GM19239 (cell line): ENCODE measurements at regions not wholly inside any gene's neighbourhood (a gene's known extent, or its start where the extent isn't known, plus 50 kb on each side); places are given as distances from the start of the nearest gene placed in this dataset.
"Not testable (repeated sequence)": the region's sequence is repeated elsewhere in the genome, so short reads cannot be mapped to it uniquely, and the experiment has no call there.

Experiments
- DNase-seq: peaks from one replicate; pipeline ENCODE4 v3.0.0; 2011; ENCODE audit warnings: low spot score; ENCODE audit not compliant: insufficient read length
- FAIRE-seq: peaks from 2 replicates; lab custom pipeline; 2011; peaks lifted over from hg19 to GRCh38; lab: Jason Lieb, UNC

DNA sequence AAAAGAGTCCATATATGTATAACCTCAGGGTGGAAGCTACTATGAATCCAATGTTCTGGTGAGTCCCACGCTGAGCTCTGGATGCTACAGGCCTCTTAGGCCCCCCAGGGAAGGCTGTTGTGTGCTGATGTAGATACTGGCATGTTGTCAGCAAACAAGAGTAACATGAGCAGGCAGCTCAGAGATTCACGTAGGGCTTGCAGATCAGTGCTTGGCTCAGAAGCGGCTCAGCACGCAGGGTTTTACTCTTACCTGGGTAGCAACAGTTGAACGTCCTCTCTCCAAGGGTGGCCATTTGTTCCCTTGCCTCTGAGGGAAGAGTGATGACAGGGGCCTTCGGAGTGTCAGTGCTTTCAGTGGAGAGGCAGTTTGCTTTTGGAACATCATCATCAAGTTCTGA is 93.4 kb downstream of the ZFP64 start:
- DNase-seq (no peak), FAIRE-seq (no peak)

GRCh38 chr20:52096117-52096516 is 95.5 kb downstream of the ZFP64 start:
- no peak for FAIRE-seq

GRCh38 chr20:52094693-52095092 is 96.9 kb downstream of the ZFP64 start:
- DNase-seq: no peak
- FAIRE-seq: no peak

More at GRCh38 chr20:52096117-52096516, 95.5 kb downstream of the ZFP64 start:
- DNase-seq: no peak

GRCh38 chr20:52093575-52093974 is 98.0 kb downstream of the ZFP64 start:
- no peak for DNase-seq
- no peak for FAIRE-seq

DNA sequence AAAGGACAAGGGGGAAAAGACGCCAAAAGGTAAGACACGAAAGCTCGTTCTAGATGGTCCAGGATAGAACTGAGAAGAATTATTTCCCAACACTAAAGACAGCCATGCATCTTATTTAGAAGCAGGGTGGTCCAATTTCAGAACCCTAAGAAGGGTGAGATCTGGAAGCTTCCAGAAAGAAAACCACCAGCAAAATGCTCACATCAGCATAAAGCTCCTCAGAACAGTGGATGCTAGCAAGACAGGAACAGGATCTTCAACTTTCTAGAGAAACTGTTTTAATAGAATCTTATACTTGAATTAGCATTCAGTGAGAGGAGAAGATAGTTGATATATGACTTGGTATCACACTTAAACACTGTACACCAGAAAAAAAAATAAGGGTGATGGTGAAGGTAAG is 101.5 kb downstream of the ZFP64 start:
- no peak for DNase-seq
- FAIRE-seq: no peak

- FAIRE-seq (no peak), DNase-seq (no peak)
Observed at GRCh38 chr20:52087471-52087870, 104.1 kb downstream of the ZFP64 start.

DNA sequence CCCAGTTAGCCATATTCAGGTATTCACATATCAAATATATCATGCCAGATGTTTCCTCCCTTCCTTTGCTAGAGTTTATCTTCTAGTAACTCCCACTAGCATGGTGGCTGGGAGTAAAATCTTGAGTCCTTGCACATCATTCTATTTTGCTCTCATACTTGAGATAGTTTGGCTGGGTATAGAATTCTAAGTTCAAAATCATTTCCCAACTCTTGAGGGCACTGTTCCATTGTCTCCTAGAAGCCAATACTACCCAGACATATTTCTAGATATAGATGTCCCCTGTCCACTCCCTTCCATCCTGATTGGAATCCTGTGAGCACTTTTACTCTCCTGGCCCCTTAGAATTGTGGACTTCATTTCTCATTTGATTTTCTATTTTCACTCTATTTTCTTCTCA is 104.7 kb downstream of the ZFP64 start:
- no peak for FAIRE-seq
- DNase-seq: no peak

- no peak for FAIRE-seq
Observed at GRCh38 chr20:52084727-52085126, 106.9 kb downstream of the ZFP64 start.

DNA sequence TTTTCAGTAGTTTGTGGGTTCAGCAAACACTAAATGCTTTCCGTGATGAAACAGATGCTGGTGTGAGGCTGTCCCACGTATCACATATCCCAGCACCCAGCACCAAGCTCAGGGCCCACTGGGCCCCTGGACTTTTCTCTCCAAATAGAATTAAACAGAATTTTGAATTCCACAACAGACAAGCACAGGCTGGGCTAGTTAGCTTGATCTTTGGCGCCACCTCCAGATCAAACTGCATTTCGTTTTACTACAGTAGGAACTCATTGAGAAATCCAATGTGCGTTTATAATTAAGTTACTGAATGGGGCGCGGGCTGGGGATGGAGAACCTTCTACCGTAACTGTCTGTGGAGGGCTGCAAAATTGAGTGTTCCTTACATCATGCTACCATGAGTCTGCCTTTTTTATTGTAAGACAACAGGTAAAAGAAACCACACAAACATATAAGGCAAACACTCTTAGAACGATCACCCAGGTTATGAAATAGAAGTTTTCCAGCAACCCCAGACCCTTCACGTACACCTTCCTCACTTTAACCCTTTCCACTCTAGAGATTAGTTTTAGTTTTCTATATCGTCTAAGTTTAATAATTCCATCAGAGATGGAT is 107.8 kb downstream of the ZFP64 start:
- DNase-seq (no peak), FAIRE-seq (no peak)

More at GRCh38 chr20:52084727-52085126, 106.9 kb downstream of the ZFP64 start:
- DNase-seq: no peak

- DNase-seq (no peak), FAIRE-seq (no peak)
Observed at GRCh38 chr20:52082612-52083011, 109.0 kb downstream of the ZFP64 start.

DNA sequence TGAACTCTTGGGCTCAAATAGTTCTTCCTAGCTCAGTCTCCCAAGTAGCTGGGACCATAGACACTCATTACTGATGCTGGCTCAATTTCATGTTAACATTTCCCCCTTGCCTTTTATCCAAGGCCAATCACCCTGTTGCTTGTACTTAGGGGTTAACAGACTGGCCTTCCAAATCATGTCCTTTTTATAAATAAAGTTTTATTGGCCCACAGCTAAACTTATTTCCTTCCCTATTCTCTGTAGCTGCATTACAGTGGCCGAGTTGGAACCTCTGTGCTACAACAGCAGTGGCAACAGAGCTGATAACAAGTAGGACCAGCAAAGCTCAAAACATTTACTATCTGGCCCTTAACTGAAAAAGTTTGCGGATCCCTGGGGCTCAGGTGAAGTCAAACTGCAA is 109.8 kb downstream of the ZFP64 start:
- DNase-seq (no peak), FAIRE-seq (no peak)

- FAIRE-seq: no peak
- no peak for DNase-seq
Observed at GRCh38 chr20:52081066-52081465, 110.5 kb downstream of the ZFP64 start.

DNA sequence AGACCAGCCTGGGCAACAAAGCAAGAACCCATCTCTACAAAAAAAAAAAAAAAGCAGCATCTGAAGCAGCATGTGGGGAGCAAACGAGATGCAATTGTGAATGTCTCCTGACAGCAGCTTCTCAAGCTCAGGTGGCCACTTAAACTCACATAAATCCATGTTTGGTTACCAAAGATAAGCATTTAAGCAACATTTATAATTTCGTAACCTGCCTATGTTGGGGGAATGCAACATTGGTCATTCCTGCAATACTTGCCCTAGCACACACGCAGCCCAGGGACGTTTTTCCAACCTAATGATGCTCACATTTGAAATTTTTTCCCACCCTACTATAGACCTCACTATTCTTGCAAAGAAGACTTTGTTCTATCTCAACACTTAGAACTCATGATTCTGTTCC is 113.3 kb downstream of the ZFP64 start:
- no peak for FAIRE-seq

DNA sequence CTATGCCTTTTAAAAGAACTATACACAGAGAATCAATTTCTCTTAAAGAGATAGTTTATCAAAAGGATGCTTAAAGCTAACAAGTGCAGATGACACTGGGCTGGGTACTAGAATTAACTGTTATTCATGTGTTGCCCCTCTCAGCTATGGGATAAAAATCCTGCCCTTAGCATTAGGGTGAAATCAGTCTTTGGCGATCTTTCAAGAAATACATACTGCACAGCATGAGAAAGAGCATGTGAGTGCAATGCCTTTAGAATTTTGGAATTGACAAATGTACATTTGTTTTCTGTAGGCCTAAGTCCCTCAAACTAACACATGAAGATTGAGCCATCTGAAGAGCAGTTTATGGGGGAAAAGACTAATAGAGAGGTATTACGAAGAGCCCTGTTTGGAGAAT is 115.4 kb downstream of the ZFP64 start:
- FAIRE-seq (no peak), DNase-seq (no peak)

More for the DNA sequence above, 113.3 kb downstream of the ZFP64 start:
- no peak for DNase-seq

- no peak for FAIRE-seq
- DNase-seq: no peak
Observed at GRCh38 chr20:52075400-52075799, 116.2 kb downstream of the ZFP64 start.

DNA sequence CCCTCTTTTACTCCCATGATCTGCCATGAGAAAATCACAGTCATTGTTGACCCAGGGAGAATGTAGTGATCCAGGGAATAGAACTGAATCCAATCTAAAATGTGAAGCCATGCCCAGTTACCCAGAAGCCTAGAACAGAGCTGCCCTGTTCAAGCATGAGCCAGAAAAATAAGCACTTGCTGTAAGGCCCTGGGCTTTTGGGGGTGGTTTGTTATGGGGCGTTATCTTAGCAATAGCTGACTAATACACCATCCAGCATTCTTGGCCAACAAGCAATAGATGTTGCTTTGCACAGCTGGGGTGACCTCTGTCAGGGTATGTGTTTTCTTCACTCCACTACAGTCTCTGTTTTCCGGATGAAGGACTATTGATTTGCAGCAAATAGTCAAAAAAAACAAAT is 120.4 kb downstream of the ZFP64 start:
- DNase-seq: no peak
- no peak for FAIRE-seq

GRCh38 chr20:52064931-52065330 is 126.6 kb downstream of the ZFP64 start:
- DNase-seq (no peak), FAIRE-seq (no peak)

DNA sequence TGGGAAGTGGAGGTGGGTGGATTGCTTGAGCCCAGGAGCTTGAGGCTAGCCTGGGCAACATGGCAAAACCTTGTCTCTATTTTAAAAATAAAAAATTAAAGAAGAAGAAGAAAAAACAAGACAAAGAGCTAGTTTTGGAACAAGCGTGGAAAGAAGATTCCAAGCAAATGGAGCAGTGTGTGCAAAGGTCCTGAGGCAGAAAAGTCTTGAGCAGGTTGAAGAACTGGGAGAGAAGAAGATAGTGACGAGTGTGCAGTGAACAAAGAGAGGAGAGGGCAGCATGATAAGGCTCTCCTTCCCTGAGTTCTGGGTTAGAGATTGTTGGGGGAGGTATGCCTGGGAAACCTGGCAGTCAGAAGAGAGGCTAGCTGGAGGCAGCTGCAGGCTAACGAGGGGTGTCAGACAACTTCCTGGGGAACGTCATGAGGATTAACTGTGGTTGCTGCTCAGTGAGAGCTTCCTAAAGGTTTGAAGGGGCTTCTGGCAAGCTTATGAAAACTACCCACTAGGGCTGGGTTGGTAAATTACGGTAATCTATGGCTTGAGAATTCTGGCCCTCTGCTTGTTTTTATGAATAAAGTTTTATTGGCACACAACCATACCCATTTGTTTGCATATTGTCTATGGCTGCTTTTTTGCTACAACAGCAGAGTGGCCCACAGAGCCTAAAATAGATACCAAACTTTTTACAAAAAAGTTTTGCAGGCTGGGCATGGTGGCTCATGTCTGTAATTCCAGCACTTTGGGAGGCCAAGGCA is 128.9 kb downstream of the ZFP64 start:
- no peak for DNase-seq
- no peak for FAIRE-seq

- DNase-seq (no peak), FAIRE-seq (no peak)
Observed at GRCh38 chr20:52060794-52061714, 130.5 kb downstream of the ZFP64 start.

- not testable (repeated sequence) for DNase-seq, FAIRE-seq
Observed at GRCh38 chr20:52057133-52057532, 134.4 kb downstream of the ZFP64 start.
